CMK (cell line): ENCODE measurements at regions not wholly inside any gene's neighbourhood (a gene's known extent, or its start where the extent isn't known, plus 50 kb on each side); places are given as distances from the start of the nearest gene placed in this dataset.

Experiments
- DNase-seq: peaks from one replicate; pipeline ENCODE4 v3.0.0-alpha.2; 2010; ENCODE audit warnings: low read depth

- DNase-seq = no peak
These were observed 145.7 kb upstream of the MYCN start for GRCh38 chr2:15794608-15795134.

- no peak for DNase-seq
These were observed 144.9 kb upstream of the MYCN start for GRCh38 chr2:15795426-15795825.

- no peak for DNase-seq
These were observed 144.0 kb upstream of the MYCN start for GRCh38 chr2:15796167-15796942.

GRCh38 chr2:15797231-15797938 lies 143.0 kb upstream of the MYCN start:
- no peak for DNase-seq

- no peak for DNase-seq
These were observed 142.4 kb upstream of the MYCN start for GRCh38 chr2:15797939-15798281.

GRCh38 chr2:15798701-15799431 lies 141.5 kb upstream of the MYCN start:
- no peak for DNase-seq

GRCh38 chr2:15799432-15799827 lies 140.9 kb upstream of the MYCN start:
- DNase-seq = no peak

- no peak for DNase-seq
These were observed 139.6 kb upstream of the MYCN start for GRCh38 chr2:15800495-15801329.

- no peak for DNase-seq
These were observed 138.9 kb upstream of the MYCN start for GRCh38 chr2:15801439-15801838.

GRCh38 chr2:15801904-15802303 lies 138.4 kb upstream of the MYCN start:
- no peak for DNase-seq

GRCh38 chr2:15802657-15803542 lies 137.4 kb upstream of the MYCN start:
- DNase-seq = no peak

GRCh38 chr2:15803543-15804245 lies 136.7 kb upstream of the MYCN start:
- no peak for DNase-seq

GRCh38 chr2:15804246-15804619 lies 136.1 kb upstream of the MYCN start:
- no peak for DNase-seq

- DNase-seq = no peak
These were observed 135.7 kb upstream of the MYCN start for GRCh38 chr2:15804691-15805090.

- no peak for DNase-seq
These were observed 135.1 kb upstream of the MYCN start for GRCh38 chr2:15805206-15805605.

GRCh38 chr2:15805772-15806171 lies 134.6 kb upstream of the MYCN start:
- DNase-seq = no peak

GRCh38 chr2:15806801-15807417 lies 133.4 kb upstream of the MYCN start:
- DNase-seq = no peak

- DNase-seq = no peak
These were observed 132.7 kb upstream of the MYCN start for GRCh38 chr2:15807418-15808203.
